Choroid plexus epithelial cell (primary cell): ENCODE measurements at regions not wholly inside any gene's neighbourhood (a gene's known extent, or its start where the extent isn't known, plus 50 kb on each side); places are given as distances from the start of the nearest gene placed in this dataset.
"Not testable (repeated sequence)": the region's sequence is repeated elsewhere in the genome, so short reads cannot be mapped to it uniquely, and the experiment has no call there.

Experiments used
- DNase-seq: peaks from one replicate; pipeline ENCODE4 v3.0.0-alpha.2; 2010; ENCODE audit warnings: low read depth
- H3K4me3 ChIP-seq: 2 replicates; pipeline ENCODE4 v1.5.1; 2011; ENCODE audit warnings: low read depth, mild to moderate bottlenecking, control low read depth, low read length, moderate library complexity
- CTCF ChIP-seq: conservative IDR thresholded peaks from 2 replicates; pipeline ENCODE4 v1.5.1; 2011; ENCODE audit warnings: low read depth, mild to moderate bottlenecking, control low read depth, inconsistent platforms, low read length, moderate library complexity

- no peak overlapping the region for H3K4me3 ChIP-seq
- no peak for TF ChIP-seq CTCF
- no peak for DNase-seq
These were observed 366.3 kb downstream of the NPIPA8 start for GRCh38 chr16:17970157-17970765.

- H3K4me3 ChIP-seq, result no peak overlapping the region
- TF ChIP-seq CTCF, result no peak
- DNase-seq, result no peak
These were observed 371.2 kb downstream of the NPIPA8 start for GRCh38 chr16:17965133-17965900.

GRCh38 chr16:17964196-17964595 is 372.3 kb downstream of the NPIPA8 start:
- TF ChIP-seq CTCF, result no peak
- DNase-seq, result no peak
- H3K4me3 ChIP-seq, result no peak overlapping the region

- DNase-seq, result no peak
- no peak for TF ChIP-seq CTCF
- H3K4me3 ChIP-seq, result no peak overlapping the region
These were observed 373.2 kb downstream of the NPIPA8 start for GRCh38 chr16:17963185-17963836.

- DNase-seq, result no peak
- H3K4me3 ChIP-seq, result no peak overlapping the region
- TF ChIP-seq CTCF, result no peak
These were observed 373.8 kb downstream of the NPIPA8 start for GRCh38 chr16:17962726-17963125.

- DNase-seq, H3K4me3 ChIP-seq: not testable (repeated sequence)
These were observed 374.7 kb downstream of the NPIPA8 start for GRCh38 chr16:17961822-17962221.

- no peak for TF ChIP-seq CTCF
- no peak overlapping the region for H3K4me3 ChIP-seq
- no peak for DNase-seq
These were observed 385.2 kb downstream of the NPIPA8 start for GRCh38 chr16:17951378-17951777.
